Peyer's patch (tissue), 4 donors: ENCODE measurements at regions not wholly inside any gene's neighbourhood (a gene's known extent, or its start where the extent isn't known, plus 50 kb on each side); places are given as distances from the start of the nearest gene placed in this dataset.

Source experiments
- DNase-seq, 3 donors: peaks; one replicate each; pipeline ENCODE4 v3.0.0-alpha.2; 2017 to 2019
- H3K27ac ChIP-seq, 4 donors: fragments of 200-600 bp; sonication (generic); one replicate each; pipeline ENCODE4 v1.5.1; 2016 to 2019
- H3K27me3 ChIP-seq, 2 donors: fragments of 200-600 bp; sonication (generic); one replicate each; pipeline ENCODE4 v1.5.1; 2019
- H3K36me3 ChIP-seq, 3 donors: fragments of 200-600 bp; sonication (generic); one replicate each; pipeline ENCODE4 v1.5.1; 2016 to 2019
- H3K4me1 ChIP-seq, 4 donors: fragments of 200-600 bp; sonication (generic); one replicate each; pipeline ENCODE4 v1.5.1; 2016 to 2019
- H3K4me3 ChIP-seq, 4 donors: fragments of 200-600 bp; sonication (generic); 1 replicate in 3 of 4; 2 replicates in 1 of 4; pipeline ENCODE4 v1.5.1; 2016 to 2019; ENCODE audit warnings: mild to moderate bottlenecking in 1 of 4
- H3K9me3 ChIP-seq, 4 donors: fragments of 200-600 bp; sonication (generic); one replicate each; pipeline ENCODE4 v1.5.1; 2016 to 2019; ENCODE audit warnings: mild to moderate bottlenecking in 1 of 4
- POLR2A ChIP-seq, 2 donors: fragments of 450-650 bp; IDR thresholded peaks; one replicate each; pipeline ENCODE4 v1.5.1; 2017; ENCODE audit warnings: antibody characterized with exemption in 2 of 2, mild to moderate bottlenecking in 2 of 2, moderate library complexity in 2 of 2
- TF ChIP-seq, protein P1 (sequence below), 6 experiments: fragments of 450-650 bp in 4 of 6; fragments of 200-600 bp in 2 of 6; sonication (generic) in 1 of 6; IDR thresholded peaks; one replicate each; pipeline ENCODE4 v1.5.1; 2017 to 2019; ENCODE audit warnings: antibody characterized with exemption in 6 of 6, mild to moderate bottlenecking in 3 of 6, moderate library complexity in 1 of 6

DNA sequence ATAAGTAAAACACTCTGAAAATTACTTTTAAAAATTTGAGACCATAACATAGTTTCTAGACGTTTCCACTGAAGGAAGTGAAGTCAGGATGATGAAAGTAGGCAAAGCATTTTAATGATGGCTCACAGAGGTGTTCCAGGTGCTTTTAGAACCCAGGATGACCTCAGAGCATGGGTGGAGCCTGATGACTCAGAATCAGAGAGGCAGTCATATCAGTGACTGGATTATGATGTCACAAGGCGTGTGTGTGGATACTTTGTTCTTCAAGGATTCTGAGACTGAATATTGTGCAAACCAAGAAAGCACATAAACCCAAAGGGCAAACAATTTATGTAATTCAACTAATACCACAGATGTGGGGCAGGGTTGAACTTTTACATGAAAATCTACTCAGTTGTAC lies 200.2 kb upstream of the FOXN2 start:
- TF ChIP-seq POLR2A (IDR thresholded peaks at IDR 0.05): no peak
- TF ChIP-seq, protein P1, sequence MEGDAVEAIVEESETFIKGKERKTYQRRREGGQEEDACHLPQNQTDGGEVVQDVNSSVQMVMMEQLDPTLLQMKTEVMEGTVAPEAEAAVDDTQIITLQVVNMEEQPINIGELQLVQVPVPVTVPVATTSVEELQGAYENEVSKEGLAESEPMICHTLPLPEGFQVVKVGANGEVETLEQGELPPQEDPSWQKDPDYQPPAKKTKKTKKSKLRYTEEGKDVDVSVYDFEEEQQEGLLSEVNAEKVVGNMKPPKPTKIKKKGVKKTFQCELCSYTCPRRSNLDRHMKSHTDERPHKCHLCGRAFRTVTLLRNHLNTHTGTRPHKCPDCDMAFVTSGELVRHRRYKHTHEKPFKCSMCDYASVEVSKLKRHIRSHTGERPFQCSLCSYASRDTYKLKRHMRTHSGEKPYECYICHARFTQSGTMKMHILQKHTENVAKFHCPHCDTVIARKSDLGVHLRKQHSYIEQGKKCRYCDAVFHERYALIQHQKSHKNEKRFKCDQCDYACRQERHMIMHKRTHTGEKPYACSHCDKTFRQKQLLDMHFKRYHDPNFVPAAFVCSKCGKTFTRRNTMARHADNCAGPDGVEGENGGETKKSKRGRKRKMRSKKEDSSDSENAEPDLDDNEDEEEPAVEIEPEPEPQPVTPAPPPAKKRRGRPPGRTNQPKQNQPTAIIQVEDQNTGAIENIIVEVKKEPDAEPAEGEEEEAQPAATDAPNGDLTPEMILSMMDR (IDR thresholded peaks at IDR 0.05): no peak
- Histone ChIP-seq H3K27me3 (no peaks in the 10 kb centered on the region), H3K27ac (peak overlapping the region in 2 of 4 donors; percentile 2 to 65), H3K4me1 (peaks cover 0 to 10% (median 4%) of the 10 kb centered on the region in 4 donors), H3K4me3 (no peak overlapping the region), H3K36me3 (no peaks in the 10 kb centered on the region), H3K9me3 (no peaks in the 10 kb centered on the region)
- DNase-seq: peak in 1 of 3 donors; percentile 83

- TF ChIP-seq POLR2A (IDR thresholded peaks at IDR 0.05): no peak
- TF ChIP-seq, protein P1 (IDR thresholded peaks at IDR 0.05): no peak
- no peak for DNase-seq
- Histone ChIP-seq H3K9me3 (no peaks in the 10 kb centered on the region), H3K4me3 (no peak overlapping the region), H3K4me1 (peaks cover 0 to 5% (median 2%) of the 10 kb centered on the region in 4 donors), H3K27ac (no peak overlapping the region), H3K36me3 (no peaks in the 10 kb centered on the region), H3K27me3 (no peaks in the 10 kb centered on the region)
These were observed 198.0 kb upstream of the FOXN2 start for GRCh38 chr2:48116497-48116896.

GRCh38 chr2:48118895-48119294 lies 195.6 kb upstream of the FOXN2 start:
- Histone ChIP-seq H3K4me3 (no peak overlapping the region), H3K9me3 (no peaks in the 10 kb centered on the region), H3K27me3 (no peaks in the 10 kb centered on the region), H3K36me3 (no peaks in the 10 kb centered on the region), H3K4me1 (no peaks in the 10 kb centered on the region), H3K27ac (no peak overlapping the region)
- TF ChIP-seq POLR2A (IDR thresholded peaks at IDR 0.05): no peak
- TF ChIP-seq, protein P1 (IDR thresholded peaks at IDR 0.05): no peak
- DNase-seq: no peak

DNA sequence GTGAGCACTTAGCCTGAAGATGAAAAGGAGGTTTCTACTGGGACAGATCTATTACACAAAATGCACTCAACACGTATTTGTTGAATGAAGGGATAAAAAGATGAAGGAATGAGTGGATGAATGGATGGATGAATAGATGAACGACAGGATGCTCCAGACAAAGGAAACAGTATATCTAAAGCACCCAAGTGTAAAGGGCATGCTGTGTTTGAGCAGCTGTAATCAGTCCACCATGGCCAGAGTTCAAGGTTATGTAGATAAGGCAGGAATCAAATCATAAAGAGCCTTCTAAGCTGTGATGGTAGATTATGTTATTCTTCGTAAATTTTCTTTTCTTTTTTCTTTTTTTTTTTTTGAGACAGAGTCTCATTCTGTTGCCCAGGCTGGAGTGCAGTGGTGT lies 194.4 kb upstream of the FOXN2 start:
- H3K36me3 ChIP-seq: no peaks in the 10 kb centered on the region
- H3K4me3 ChIP-seq: no peak overlapping the region
- H3K4me1 ChIP-seq: no peaks in the 10 kb centered on the region
- TF ChIP-seq POLR2A (IDR thresholded peaks at IDR 0.05): no peak
- TF ChIP-seq, protein P1 (IDR thresholded peaks at IDR 0.05): no peak
- no peaks in the 10 kb centered on the region for H3K9me3 ChIP-seq
- DNase-seq: no peak
- H3K27ac ChIP-seq: no peak overlapping the region
- H3K27me3 ChIP-seq: no peaks in the 10 kb centered on the region

GRCh38 chr2:48120759-48121242 lies 193.7 kb upstream of the FOXN2 start:
- no peak for DNase-seq
- no peaks in the 10 kb centered on the region for H3K36me3 ChIP-seq
- H3K27ac ChIP-seq: no peak overlapping the region
- H3K9me3 ChIP-seq: no peaks in the 10 kb centered on the region
- no peak for TF ChIP-seq POLR2A (IDR thresholded peaks at IDR 0.05)
- TF ChIP-seq, protein P1 (IDR thresholded peaks at IDR 0.05): no peak
- no peaks in the 10 kb centered on the region for H3K4me1 ChIP-seq
- no peak overlapping the region for H3K4me3 ChIP-seq
- no peaks in the 10 kb centered on the region for H3K27me3 ChIP-seq

DNA sequence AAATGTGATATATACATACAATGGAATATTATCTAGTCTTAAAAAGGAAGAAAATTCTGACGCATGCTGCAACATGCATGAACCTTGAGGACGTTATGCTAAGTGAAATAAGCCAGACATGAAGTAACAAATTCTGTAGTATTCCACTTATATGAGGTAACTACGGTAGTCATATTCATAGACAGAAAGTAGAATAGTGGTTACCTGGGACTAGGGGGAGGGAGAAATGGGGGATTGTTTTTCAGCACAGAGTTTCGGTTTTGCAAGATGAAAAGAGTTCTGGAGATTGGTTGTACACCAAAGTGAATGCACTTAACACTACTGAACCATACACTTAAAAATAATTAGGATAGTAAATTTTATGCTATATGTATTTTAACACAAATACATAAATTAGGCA lies 192.3 kb upstream of the FOXN2 start:
- Histone ChIP-seq H3K4me3 (no peak overlapping the region), H3K36me3 (no peaks in the 10 kb centered on the region), H3K9me3 (no peaks in the 10 kb centered on the region), H3K4me1 (no peaks in the 10 kb centered on the region), H3K27ac (no peak overlapping the region), H3K27me3 (no peaks in the 10 kb centered on the region)
- DNase-seq: no peak
- TF ChIP-seq, protein P1 (IDR thresholded peaks at IDR 0.05): no peak
- TF ChIP-seq POLR2A (IDR thresholded peaks at IDR 0.05): no peak
